ENCODE measurements at regions not wholly inside any gene's neighbourhood (a gene's known extent, or its start where the extent isn't known, plus 50 kb on each side); places are given as distances from the start of the nearest gene placed in this dataset.

DNA sequence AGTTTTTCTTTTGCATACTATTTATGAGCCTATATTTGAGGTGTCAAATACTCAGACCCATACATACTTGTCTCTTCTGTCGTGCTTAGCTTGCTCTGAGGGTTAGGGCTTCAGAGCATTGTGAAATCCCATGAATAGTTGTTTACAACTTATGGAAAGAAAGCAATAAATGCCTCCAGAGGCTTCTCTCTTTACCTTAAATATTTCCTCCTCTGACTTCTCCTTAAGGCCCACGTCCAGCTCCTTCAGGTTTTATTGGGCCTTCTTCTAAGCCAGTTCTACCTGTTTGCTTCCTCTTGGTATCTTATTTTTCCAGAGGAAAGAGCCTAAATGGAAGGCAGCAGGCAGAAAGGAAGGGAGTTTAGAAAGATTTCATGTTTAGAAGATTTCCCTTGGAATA lies 218.6 kb downstream of the SPTSSA start:
- no peak for DNase-seq (ENCODE audit: low spot score)

DNA sequence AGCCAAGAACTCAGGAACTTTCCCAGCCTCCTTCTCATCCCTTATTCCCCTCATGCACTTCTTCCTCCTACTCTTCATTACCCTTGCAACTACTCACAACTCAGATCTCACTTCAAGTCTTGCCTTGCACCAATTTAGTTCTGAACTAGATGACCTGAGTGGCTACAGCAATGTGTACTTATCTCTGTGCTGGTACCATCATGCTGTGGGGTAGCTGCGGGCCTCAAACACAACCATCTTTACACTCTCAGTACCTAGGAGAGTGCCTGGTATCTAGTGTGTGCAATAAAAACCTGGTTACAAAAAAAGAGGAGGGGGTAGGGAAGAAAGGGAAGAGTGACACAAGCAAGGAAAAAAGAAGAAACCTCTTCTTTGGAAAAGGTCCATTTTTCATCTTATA lies 219.0 kb downstream of the SPTSSA start:
- no peak for DNase-seq (ENCODE audit: low spot score)

DNA sequence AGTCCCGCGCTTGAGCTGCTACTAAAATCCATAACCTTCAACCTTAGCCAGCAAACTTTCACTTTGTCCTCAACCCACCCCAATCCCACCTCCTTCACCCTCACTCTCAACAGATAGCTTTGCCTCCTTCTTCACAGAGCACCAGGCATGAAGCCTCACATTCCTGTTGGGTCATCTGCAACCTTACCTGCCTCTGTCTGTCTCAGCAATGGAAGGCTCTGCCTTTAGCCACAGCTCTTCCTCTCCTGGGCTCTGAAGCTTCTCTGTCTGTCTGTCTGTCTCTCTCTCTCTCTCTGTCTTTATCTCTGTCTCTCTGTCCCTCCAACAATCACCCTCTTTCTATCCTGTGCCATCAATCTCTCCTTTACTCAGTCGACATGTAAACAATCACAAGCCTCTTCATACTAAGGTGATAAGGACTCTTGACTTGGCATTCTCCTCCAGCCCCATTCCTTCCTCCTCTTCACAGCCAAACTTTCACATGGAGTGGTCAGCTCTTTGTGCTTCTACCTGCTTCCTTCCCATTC lies 220.8 kb downstream of the SPTSSA start:
- no peak for DNase-seq (ENCODE audit: low spot score)

DNA sequence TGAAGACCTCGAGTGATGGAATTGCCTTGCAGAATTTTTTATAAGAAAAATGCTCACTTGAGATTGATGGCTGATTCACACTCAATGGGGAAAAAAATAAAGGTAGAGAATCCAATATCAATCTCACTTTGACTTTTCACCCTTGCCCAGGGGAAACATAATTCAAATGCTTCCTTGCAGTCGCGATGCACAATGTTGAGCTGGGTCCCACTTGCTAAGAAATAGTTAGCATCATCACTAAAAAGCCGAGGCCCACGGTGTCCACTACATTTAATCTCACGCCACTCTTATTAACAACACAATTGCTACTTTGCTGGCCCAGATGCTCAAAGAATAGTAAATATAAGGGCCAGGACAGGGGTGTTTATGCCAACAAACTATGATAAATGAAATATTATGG lies 223.4 kb downstream of the SPTSSA start:
- no peak for DNase-seq (ENCODE audit: low spot score)

DNA sequence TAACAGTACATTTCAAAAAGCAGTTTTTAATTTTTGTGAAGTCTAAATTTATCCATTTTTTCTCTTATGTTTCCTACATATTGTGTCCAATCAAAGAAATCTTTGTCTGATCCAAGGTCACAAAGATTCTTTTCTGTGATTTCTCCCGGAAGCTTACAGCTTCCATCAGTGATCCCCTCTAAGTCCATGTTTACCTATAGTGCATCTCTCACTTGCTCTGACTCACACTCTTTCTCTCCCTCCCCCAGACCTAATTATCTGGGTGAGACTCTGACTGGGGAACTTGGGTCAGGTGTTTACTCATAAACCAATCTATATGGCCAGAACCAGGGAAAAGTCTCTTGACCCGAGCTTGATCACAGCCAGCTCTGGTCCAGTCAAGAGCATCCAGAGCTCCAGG lies 224.4 kb downstream of the SPTSSA start:
- no peak for DNase-seq (ENCODE audit: low spot score)

DNA sequence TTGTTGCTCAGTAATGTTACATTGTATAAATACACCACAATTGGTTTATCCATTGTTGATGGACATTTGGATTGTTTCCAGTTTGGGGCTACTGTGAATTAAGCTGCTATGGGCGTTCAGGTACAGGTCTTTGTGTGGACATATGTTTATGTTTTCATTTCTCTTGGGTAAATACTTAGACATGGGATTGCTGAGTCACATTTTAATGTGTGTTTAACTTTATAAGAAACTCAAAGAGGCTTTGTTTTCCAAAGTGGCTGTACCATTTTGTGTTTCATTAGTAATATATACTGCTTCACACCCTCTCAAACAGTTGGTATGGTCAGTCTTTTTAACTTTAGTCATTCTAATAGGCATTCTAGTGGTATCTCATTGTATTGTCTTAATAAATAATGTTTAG lies 225.0 kb downstream of the SPTSSA start:
- no peak for DNase-seq (ENCODE audit: low spot score)

DNA sequence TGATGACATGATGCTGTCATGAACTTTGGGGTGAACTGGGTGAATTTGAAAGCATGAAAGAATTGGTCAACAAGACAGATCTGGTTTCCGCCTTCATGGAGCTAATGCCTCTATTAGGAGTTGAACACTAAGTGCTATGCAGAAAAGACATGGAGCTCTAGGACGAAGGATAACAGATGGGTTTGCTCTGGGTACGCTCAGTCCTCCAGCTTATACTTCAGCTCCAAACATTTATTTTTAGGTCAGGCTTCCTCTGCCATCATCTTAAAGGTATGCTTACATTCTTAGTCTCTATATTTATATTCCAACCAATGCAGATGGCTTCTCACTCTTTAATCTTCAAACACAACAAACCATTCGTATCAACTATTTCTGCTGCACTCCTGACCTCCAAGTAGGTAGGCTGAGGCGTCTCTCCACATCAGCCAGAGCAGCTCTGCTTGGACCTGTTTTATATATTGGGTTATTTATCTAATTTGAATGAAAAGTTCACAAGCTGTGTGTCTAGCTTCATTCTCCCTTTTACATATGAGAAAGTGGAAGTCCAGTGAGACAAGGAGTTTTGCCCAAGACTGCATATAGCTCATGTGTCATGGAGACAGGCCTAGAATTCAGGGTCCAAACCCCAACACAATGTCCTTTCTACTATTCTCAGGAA lies 226.3 kb downstream of the SPTSSA start:
- DNase-seq (ENCODE audit: low spot score), result no peak

DNA sequence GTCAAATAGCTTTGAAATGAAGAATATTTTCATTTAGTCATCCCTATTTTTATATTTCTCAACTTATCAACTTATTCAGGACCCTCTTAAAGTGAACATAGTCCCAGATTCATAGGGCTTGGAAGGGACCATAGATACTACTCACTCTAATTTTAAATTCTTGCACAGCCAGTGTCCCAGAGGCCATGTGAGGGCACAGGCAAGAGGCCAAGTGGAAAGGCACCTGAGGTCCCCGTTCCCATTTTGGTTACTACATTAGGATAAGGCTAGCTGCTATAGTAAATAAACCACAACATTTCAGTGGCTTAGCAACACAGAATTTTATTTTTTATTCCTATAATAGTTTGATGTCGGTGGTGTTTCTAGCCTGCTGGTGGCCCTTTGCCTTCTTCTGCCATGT lies 227.8 kb downstream of the SPTSSA start:
- DNase-seq (ENCODE audit: low spot score), result no peak

DNA sequence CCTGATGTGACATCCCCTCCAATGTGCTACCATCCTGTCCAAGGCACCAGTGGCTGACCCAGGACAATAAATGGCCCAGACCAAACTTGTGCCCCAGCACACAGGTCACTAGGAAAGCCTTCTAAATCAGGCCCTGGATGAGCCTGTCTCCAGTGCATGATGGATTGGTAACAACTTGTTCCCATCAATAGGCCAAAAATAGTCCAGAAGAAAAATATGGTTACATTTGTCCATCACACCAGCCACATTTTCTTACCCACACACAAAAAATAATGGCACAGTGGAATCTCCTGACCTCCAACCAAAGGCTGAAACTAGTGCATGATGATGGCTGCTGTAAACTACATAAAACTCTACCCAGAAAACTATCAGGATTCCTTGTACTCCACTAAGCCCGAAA lies 228.4 kb downstream of the SPTSSA start:
- no peak for DNase-seq (ENCODE audit: low spot score)

DNA sequence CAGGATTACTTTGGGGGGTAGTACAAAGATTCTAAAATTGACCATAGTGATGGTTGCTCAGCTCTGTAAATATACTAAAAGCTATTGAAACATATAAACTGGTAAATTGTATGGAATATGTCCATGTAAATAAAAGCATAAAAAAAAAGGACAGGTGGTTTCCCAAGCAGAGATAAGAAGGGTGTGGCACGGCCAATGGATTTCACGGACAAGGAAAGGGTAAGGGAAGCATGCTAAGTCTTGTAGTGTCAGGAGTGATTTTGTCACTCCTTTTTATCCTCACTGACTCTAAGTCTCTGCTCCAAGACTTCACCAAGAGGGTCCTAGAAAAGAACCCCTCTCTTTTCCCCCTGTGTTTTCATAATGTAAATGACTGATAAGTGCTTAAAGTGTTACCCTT lies 229.2 kb downstream of the SPTSSA start:
- no peak for DNase-seq (ENCODE audit: low spot score)

DNA sequence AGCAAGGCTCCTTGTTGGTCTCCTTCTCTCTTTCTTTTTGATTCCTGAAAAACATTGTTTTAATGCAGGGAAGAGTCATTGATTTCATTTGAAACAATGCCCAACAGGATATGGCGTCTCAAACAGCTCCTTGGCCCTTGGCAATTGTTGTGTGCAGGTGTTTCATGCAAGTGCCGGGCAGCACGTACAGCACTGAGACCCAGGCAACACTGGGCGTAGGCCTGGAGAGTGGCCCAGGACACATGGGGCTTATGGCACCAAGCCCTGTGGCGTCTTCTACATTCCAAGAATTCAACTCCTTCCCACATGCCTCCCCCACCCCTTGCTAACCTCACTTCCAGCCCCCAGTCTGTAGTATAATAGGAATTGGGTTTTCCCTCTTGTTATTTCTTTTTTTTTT lies 230.4 kb downstream of the SPTSSA start:
- DNase-seq (ENCODE audit: low spot score), result no peak

DNA sequence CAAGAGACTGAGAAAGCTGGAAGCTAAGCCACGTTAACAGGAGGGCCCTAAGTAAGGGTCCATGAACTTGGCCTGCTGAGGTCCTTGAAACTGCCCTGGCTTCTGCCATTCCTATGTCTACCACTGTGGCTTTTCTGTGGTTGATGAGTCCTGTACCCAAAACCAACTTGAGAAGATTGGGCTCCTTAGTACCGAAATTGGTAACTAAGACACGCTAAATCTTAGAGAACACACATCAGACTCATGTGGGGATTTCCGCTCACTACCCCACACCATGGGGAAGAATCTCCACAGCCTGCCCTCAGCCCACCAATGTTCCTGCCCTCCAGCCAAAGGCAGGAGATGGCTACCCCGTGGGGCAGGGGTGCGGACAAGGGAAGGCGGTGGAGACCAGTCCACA lies 232.9 kb downstream of the SPTSSA start:
- no peak for DNase-seq (ENCODE audit: low spot score)

DNA sequence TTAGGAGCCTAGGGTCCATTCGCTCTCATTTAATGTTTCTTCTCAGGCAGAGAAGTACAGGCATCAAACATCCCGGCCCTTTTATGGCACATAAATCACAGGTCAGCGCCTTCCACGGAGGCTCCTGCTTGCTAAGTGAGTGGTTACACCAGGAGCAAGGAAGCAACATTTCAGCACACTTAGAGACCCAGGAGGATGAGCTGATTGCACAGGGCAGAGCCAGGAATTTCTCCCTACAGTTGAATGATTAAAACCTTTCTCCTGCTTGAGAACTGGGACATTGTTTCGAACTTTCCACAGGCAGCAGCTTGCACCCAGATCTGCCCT lies 233.4 kb downstream of the SPTSSA start:
- DNase-seq (ENCODE audit: low spot score), result no peak

DNA sequence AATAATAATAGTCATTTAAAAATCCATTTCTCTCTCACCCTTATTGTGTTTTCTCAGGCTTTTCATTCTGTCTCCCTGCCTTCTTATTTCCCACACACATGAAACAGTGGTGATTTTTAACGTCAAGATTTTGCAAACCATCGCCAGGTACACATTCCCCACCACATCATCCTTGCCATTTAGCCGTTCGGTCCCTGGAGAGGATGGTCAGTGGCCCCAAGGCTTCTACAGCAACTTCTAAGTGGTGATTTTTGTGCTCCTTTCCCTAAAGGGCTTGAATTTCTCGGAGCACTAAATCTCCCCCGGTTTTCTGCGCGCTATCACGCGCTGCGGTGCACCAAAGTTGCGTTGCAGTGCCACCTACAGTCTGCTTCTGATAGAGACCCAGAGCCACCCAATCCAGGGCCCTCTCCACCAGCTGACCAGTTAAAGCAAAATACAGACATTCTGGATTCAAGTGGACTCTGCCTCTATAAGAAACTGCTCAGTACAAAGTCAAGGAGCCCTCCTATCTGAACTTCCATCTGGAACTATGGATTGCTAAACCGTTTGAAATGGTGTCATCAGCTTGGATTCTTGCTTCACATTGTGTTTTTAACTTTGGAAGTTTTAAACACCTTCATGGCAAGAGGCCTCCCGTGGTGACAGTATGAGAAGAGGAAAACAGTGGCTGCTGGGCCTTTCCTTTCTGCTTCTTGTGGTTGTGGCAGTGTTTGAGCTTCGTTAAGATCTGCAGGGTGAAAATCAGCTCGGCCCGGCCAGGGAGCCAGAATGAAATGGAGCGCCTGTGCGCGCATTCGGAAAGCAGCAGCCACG lies 234.0 kb downstream of the SPTSSA start:
- DNase-seq (ENCODE audit: low spot score), result peak; percentile 61

DNA sequence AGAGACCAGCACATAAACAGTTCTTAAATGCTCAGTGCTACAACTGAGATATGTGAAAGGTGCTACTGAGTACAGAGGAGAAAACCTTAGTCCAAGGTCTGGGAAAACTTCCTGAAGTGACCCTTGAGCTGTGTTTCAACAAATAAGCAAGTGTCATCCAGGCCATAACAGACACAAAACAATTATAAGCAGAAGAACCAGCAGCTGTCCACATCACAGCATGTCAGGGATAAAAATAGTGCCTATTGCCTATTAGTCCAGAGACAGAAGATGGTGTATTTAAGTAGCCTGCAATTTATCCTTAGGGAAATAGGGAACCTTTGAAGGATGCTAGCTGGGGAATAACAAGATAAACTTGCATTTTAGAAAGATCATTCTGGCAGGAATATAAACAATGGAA lies 237.8 kb downstream of the SPTSSA start:
- DNase-seq (ENCODE audit: low spot score), result no peak

DNA sequence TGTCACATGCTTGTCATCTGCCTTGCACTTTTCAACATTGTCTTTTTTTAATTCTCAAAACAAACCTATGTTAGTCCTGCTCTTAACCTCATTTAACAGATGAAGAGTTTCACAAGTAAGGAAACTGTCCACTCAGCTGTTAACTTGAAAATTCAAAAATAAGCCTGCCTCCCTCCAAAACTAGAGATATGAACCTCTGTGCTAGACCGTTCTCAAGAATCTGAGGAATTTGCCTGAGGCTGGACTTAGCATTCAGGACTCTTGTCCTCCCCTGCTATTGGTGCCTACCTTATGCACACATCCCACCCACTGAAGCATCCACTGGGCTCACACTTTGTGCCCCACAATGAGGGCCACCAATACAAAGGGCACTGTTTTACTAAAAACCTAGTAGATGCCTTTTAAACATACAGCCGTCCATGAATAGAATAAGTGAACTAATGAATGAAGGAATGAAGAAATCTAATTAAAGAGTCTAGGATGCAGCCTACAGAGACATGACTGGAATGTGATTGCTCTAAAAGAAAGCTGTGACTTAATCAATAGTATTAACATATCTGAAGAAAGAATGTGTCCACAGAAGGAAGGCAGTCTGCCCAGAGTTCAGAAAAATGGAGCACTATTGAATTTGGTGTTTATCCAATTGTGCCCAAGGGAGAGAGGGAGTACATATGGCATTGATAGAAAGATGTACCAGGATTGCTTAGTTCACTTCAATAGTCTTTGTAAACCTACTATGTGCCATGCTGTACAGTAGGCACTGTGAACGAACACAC lies 238.5 kb downstream of the SPTSSA start:
- DNase-seq (ENCODE audit: low spot score), result no peak

DNA sequence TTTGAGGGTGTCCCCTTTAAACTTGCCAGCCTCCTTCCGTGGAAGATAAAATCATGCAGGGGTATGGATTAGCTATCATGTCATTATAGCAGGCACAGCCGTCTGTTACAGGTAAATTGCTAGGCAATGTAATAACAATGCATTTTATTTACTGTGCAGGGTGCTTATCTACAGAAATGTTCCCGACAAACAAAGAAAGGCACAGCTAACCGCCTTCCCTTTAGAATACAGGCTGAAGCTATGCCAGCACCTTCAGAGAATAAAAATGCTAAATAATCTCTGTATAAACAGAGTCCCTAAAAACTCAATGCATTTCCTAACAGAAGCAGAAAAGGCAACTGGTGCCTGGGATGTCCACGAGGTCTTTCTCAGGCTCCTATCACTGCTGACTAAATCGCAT lies 239.2 kb downstream of the SPTSSA start:
- DNase-seq (ENCODE audit: low spot score), result no peak

DNA sequence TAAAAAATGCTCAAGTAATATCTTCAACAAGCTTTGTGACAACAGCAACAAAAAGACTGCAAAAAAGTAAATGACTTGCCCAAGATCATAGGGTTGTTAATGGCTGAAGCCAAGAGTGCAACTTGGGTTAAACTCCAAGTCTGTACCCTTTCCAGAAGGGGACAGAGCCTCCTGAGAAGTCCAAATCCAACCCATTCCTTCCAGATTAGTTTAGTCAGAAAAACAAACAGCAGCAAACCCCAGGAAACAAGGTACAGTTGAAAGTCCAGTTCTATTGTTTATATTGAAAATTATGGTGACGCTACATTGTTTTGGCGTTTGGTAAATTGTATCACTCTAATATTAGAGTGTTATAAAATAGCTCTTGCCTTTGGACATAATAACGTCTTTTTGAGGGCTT lies 239.9 kb downstream of the SPTSSA start:
- DNase-seq (ENCODE audit: low spot score), result no peak

DNA sequence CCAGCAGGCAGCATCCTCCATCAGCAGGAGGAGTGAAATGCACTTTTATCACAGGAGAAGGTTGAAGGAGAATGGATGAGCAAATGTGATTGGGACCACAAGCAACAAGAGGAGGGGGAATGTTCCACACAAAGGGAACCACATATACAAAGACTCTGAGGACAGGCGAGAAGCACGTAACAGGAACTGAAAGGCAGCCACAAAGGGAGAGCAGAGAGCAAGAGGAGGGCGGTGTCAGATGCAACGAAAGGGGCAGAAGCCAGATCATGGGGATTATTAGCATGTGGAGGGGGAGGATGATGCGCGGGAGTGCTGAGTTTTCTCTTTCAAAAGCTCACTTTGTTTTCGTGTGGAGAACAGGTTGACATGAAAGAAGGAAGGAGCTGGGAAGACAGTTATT lies 241.1 kb downstream of the SPTSSA start:
- no peak for DNase-seq (ENCODE audit: low spot score)

DNA sequence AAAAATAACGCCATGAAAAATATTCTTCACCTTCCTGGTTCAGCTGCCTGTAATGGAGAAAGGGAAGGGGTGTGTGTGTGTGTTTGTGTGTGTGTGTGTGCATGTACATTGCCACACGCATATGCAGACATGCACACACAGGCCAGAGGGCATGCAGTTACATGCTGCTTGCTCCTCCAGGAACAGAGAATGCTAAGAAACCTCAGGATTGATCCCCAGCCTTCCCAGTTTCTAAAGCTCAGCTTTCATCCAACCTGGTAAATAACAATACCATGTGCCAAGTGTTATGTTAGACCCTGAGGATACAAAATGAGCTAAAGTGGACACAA lies 241.7 kb downstream of the SPTSSA start:
- DNase-seq (ENCODE audit: low spot score), result no peak

DNA sequence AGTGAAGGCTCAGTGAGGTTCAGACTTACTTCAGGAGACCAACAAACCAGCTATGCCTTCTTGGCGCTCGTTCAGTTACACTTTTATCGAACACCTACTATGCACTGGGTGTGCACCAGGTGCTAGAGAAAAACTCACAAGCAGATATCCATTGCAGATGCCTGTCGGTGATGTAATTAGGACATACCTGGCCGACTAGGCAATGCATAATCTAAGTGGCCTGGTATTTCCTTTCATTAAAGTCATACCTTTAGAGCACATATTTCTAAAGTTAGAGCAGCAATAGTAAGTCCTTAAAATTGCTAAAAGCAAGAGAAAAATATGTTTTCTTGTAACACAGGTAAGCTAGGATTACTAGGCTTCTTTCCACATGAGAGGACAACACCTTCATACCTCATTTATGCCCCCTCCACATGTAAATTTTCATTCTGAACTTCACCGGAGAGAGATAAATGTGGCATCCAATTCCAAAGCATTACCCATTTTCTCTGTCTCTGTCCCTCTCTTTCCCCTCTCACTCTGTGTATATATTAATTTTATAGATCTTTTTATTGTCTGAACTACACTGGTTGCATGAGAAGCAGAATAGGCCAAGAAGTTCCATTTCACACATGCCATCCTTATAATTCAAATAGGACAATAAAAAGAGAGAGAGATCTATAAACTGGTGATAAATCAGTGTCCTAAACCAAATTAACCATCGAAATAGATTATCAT lies 242.2 kb downstream of the SPTSSA start:
- DNase-seq (ENCODE audit: low spot score), result no peak

DNA sequence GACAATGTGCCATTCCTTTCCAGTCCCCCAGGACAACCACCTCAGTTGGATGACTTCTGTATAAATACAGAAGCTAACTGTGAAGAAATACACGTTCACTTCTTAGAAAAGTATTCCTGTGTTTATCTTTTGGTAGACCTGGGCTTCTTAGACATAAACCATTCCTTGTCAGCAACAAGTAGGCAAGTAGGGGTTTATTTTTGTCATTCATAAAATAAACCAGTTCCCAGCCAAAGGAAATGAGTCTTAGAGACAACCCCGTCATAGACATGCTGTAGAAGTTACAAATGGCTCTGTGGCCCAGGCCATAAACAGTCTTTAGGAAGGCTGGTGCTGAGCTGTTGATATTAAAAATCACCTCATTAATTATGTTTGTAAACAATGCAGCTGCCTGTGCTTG lies 243.2 kb downstream of the SPTSSA start:
- DNase-seq (ENCODE audit: low spot score), result no peak

DNA sequence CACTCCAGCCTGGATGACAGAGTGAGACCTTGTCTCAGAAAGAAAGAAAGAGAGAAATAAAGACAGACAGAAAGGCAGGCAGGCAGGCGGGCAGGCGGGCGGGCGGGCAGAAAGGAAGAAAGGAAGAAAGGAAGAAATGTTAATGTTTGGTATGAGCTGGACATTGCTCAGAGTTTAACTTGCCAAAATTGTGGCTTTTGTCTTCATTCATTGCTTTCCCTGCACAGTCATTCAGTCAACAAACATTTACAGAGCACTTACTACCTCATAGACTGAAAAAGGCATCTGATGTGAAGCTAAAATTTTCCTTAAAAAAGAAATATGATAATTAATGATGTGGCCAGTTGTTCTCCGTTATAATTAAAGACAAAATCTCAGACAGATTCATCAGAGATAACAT lies 247.1 kb downstream of the SPTSSA start:
- DNase-seq (ENCODE audit: low spot score), result no peak

Data from globus pallidus (tissue), 1 donor.